ENCODE measurements at regions not wholly inside any gene's neighbourhood (a gene's known extent, or its start where the extent isn't known, plus 50 kb on each side); places are given as distances from the start of the nearest gene placed in this dataset.

DNA sequence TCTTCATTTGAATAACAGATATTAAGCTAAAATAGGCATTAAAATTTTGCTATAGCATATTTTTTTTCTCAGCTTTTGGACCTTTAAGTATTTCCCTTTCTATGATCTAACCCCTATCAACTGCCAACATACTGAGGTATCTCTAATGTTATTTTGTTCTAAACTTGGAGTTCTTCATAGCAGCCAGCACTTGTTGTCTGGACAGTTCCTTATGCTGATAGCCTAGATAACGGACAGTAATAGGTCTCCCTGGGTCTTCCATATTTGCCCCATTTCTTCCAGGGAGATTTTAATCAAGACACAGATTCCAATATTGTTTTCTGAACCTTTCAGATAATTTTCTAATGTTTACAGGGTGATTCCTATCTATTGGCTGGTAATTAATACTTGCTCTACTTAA lies 475.8 kb upstream of the MAP2 start:
- BruUV-seq (replicated peaks), result no TSS peak
- Histone ChIP-seq H3K9me2 (ENCODE audit: insufficient read depth, low read length) (no peaks in the 10 kb centered on the region), H3K4me2 (ENCODE audit: low read length) (no peak overlapping the region), H3K27ac (ENCODE audit: low read depth, low read length, poor library complexity, severe bottlenecking) (no peak overlapping the region), H3K79me2 (ENCODE audit: insufficient read depth, low read depth, low read length) (no peaks in the 10 kb centered on the region), H3K4me1 (ENCODE audit: insufficient read depth, low read length, poor library complexity, severe bottlenecking) (no peaks in the 10 kb centered on the region), H2AFZ (ENCODE audit: low read length) (no peak overlapping the region), H4K20me1 (ENCODE audit: insufficient read depth, low read length) (no peaks in the 10 kb centered on the region), H3K4me3 (ENCODE audit: low read depth, low read length, poor library complexity, severe bottlenecking) (no peak overlapping the region), H3K36me3 (ENCODE audit: insufficient read depth, low read length) (no peaks in the 10 kb centered on the region), H3K9me3 (ENCODE audit: low read length) (no peaks in the 10 kb centered on the region)
- ChIA-PET CTCF (ENCODE audit: unreplicated experiment) (no interaction called here), POLR2A (no interaction called here)
- DNase-seq (ENCODE audit: low spot score), result no peak
- intact Hi-C loops (cut with micrococcal nuclease; ENCODE audit: unreplicated experiment), result no loop called here
- TF ChIP-seq EZH2phosphoT487 (IDR thresholded peaks at IDR 0.05; ENCODE audit: borderline replicate concordance, low read depth, low read length), result no peak
- TF ChIP-seq, protein P1, sequence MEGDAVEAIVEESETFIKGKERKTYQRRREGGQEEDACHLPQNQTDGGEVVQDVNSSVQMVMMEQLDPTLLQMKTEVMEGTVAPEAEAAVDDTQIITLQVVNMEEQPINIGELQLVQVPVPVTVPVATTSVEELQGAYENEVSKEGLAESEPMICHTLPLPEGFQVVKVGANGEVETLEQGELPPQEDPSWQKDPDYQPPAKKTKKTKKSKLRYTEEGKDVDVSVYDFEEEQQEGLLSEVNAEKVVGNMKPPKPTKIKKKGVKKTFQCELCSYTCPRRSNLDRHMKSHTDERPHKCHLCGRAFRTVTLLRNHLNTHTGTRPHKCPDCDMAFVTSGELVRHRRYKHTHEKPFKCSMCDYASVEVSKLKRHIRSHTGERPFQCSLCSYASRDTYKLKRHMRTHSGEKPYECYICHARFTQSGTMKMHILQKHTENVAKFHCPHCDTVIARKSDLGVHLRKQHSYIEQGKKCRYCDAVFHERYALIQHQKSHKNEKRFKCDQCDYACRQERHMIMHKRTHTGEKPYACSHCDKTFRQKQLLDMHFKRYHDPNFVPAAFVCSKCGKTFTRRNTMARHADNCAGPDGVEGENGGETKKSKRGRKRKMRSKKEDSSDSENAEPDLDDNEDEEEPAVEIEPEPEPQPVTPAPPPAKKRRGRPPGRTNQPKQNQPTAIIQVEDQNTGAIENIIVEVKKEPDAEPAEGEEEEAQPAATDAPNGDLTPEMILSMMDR (conservative IDR thresholded peaks at IDR 0.05; ENCODE audit: low read length), result no peak

DNA sequence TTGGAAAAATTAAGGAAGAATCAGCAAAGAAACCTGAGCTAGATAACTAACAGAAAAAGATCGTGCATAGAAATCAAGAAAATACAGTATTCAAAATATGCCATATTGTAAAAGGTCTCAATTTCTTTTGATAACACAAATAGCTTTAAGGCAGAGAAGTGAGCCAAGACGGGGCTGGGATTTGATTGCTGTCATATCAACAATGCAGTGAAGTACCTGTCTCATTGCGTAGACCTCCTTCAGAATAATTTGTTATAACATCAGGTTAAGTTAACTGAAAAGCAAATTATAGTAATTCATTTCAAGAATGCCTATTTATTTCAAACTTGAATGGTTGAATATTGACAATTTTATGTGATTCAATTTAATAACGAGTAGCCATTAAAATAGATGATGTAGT lies 453.8 kb upstream of the MAP2 start:
- DNase-seq (ENCODE audit: low spot score), result no peak
- no peaks in the 10 kb centered on the region for H4K20me1 ChIP-seq (ENCODE audit: insufficient read depth, low read length)
- ChIA-PET POLR2A (interaction anchor here (0.7 kb wide), 1 partner anchor 19 kb away, joined by 3 read pairs; no protein-coding TSS in a partner anchor), CTCF (ENCODE audit: unreplicated experiment) (no interaction called here)
- no peak for TF ChIP-seq EZH2phosphoT487 (IDR thresholded peaks at IDR 0.05; ENCODE audit: borderline replicate concordance, low read depth, low read length)
- TF ChIP-seq, protein P1 (conservative IDR thresholded peaks at IDR 0.05; ENCODE audit: low read length), result no peak
- H3K9me2 ChIP-seq (ENCODE audit: insufficient read depth, low read length), result no peaks in the 10 kb centered on the region
- no peak overlapping the region for H3K27ac ChIP-seq (ENCODE audit: low read depth, low read length, poor library complexity, severe bottlenecking)
- H3K36me3 ChIP-seq (ENCODE audit: insufficient read depth, low read length), result no peaks in the 10 kb centered on the region
- no TSS peak for BruUV-seq (replicated peaks)
- H3K79me2 ChIP-seq (ENCODE audit: insufficient read depth, low read depth, low read length), result no peaks in the 10 kb centered on the region
- no peak overlapping the region for H3K4me3 ChIP-seq (ENCODE audit: low read depth, low read length, poor library complexity, severe bottlenecking)
- no peaks in the 10 kb centered on the region for H3K9me3 ChIP-seq (ENCODE audit: low read length)
- intact Hi-C loops (cut with micrococcal nuclease; ENCODE audit: unreplicated experiment), result no loop called here
- no peaks in the 10 kb centered on the region for H3K4me1 ChIP-seq (ENCODE audit: insufficient read depth, low read length, poor library complexity, severe bottlenecking)
- no peak overlapping the region for H3K4me2 ChIP-seq (ENCODE audit: low read length)
- H2AFZ ChIP-seq (ENCODE audit: low read length), result no peak overlapping the region

DNA sequence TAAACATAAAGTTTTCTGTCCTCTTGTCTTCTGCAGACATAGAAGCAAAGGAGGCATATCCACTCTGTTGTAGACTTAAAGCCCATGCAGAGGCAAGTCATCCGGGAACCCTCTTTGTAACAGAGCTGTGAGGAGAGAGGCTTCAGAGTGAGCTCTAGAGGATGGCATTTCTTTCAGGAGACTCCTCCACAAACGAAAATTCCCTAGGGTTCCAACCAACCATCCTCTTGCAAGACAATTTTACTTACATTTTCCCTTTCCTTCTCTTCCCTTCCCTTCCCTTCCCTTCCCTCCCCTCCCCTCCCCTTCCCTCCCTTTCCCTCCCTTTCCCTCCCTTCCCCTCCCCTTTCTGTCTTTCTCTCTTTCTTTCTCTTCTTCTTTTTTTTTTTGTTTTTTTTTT lies 446.3 kb upstream of the MAP2 start:
- no peaks in the 10 kb centered on the region for H3K9me2 ChIP-seq (ENCODE audit: insufficient read depth, low read length)
- H3K4me3 ChIP-seq (ENCODE audit: low read depth, low read length, poor library complexity, severe bottlenecking), result no peak overlapping the region
- TF ChIP-seq, protein P1 (conservative IDR thresholded peaks at IDR 0.05; ENCODE audit: low read length), result no peak
- no peak for TF ChIP-seq EZH2phosphoT487 (IDR thresholded peaks at IDR 0.05; ENCODE audit: borderline replicate concordance, low read depth, low read length)
- H3K4me1 ChIP-seq (ENCODE audit: insufficient read depth, low read length, poor library complexity, severe bottlenecking), result no peaks in the 10 kb centered on the region
- no peak for DNase-seq (ENCODE audit: low spot score)
- H2AFZ ChIP-seq (ENCODE audit: low read length), result no peak overlapping the region
- ChIA-PET CTCF (ENCODE audit: unreplicated experiment) (no interaction called here), POLR2A (no interaction called here)
- no TSS peak for BruUV-seq (replicated peaks)
- H3K27ac ChIP-seq (ENCODE audit: low read depth, low read length, poor library complexity, severe bottlenecking), result no peak overlapping the region
- no peaks in the 10 kb centered on the region for H3K36me3 ChIP-seq (ENCODE audit: insufficient read depth, low read length)
- H3K4me2 ChIP-seq (ENCODE audit: low read length), result no peak overlapping the region
- no peaks in the 10 kb centered on the region for H3K9me3 ChIP-seq (ENCODE audit: low read length)
- no peaks in the 10 kb centered on the region for H4K20me1 ChIP-seq (ENCODE audit: insufficient read depth, low read length)
- intact Hi-C loops (cut with micrococcal nuclease; ENCODE audit: unreplicated experiment), result no loop called here
- H3K79me2 ChIP-seq (ENCODE audit: insufficient read depth, low read depth, low read length), result no peaks in the 10 kb centered on the region
